K562 (cell line): ENCODE measurements at regions not wholly inside any gene's neighbourhood (a gene's known extent, or its start where the extent isn't known, plus 50 kb on each side); places are given as distances from the start of the nearest gene placed in this dataset.

Experiments used
- CTBP1 ChIP-seq: fragments of 450-650 bp; IDR thresholded peaks from 2 replicates; pipeline ENCODE4 v1.6.1; 2016; ENCODE audit warnings: borderline replicate concordance
- TCF7L2 ChIP-seq: fragments of 150-350 bp; IDR thresholded peaks from 2 replicates; pipeline ENCODE4 v1.6.1; 2016; ENCODE audit warnings: low read depth, mild to moderate bottlenecking, low read length, moderate library complexity

GRCh38 chr20:17859616-17860232, 108.9 kb downstream of the SNX5 start:
- TF ChIP-seq CTBP1 (no peak), TCF7L2 (no peak)
